Stimulated activated memory B cell treated with anti-CD40 and anti-IgM and Interleukin-4, amounts not matched to agents 10 μg/mL and 1 μg/mL and 100 μg/mL, for 72 hours (primary cell): ENCODE measurements at regions not wholly inside any gene's neighbourhood (a gene's known extent, or its start where the extent isn't known, plus 50 kb on each side); places are given as distances from the start of the nearest gene placed in this dataset.

Experiments used
- ATAC-seq: fragments of 150-1000 bp; cut with Tn5 transposase; 2 replicates; pipeline ENCODE4 v1.10.0; 2021
- H3K27ac Mint-ChIP-seq: one replicate; pipeline ENCODE4 v1.8.0; 2022; ENCODE audit warnings: mild to moderate bottlenecking, mixed read lengths
- H3K27me3 Mint-ChIP-seq: one replicate; pipeline ENCODE4 v1.8.0; 2022; ENCODE audit warnings: mixed read lengths
- H3K36me3 Mint-ChIP-seq: one replicate; pipeline ENCODE4 v1.8.0; 2022; ENCODE audit warnings: mixed read lengths
- H3K4me1 Mint-ChIP-seq: one replicate; pipeline ENCODE4 v1.8.0; 2022; ENCODE audit warnings: mixed read lengths
- H3K4me3 Mint-ChIP-seq: one replicate; pipeline ENCODE4 v1.8.0; 2022; ENCODE audit warnings: mild to moderate bottlenecking, moderate library complexity, mixed read lengths
- H3K9me3 Mint-ChIP-seq: one replicate; pipeline ENCODE4 v1.8.0; 2022; ENCODE audit warnings: mixed read lengths

DNA sequence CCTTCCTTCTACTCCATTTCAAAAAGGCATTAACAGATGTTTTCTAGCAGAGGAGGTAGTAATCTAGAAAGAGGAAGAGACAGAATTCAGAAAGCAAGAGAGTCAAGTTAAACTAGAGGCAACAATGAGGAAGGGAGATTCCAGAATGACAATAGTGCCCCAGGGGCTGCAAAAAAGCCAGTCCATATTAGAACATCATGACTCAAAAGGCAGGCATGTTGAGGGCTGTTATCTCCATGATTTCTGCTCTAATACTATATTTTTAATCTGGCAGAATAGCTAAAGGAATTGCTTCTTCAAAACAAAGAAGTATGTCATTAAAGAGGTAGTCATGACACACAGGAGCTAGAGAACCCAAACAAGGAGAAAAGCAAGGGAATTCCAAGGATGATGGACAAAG lies 599.6 kb downstream of the INHBA start:
- no peaks in the 10 kb centered on the region for H3K4me1 Mint-ChIP-seq
- H3K9me3 Mint-ChIP-seq: no peaks in the 10 kb centered on the region
- no peaks in the 10 kb centered on the region for H3K36me3 Mint-ChIP-seq
- H3K4me3 Mint-ChIP-seq: no peak overlapping the region
- no peaks in the 10 kb centered on the region for H3K27me3 Mint-ChIP-seq
- peak; percentile 63 for ATAC-seq
- H3K27ac Mint-ChIP-seq: no peak overlapping the region

DNA sequence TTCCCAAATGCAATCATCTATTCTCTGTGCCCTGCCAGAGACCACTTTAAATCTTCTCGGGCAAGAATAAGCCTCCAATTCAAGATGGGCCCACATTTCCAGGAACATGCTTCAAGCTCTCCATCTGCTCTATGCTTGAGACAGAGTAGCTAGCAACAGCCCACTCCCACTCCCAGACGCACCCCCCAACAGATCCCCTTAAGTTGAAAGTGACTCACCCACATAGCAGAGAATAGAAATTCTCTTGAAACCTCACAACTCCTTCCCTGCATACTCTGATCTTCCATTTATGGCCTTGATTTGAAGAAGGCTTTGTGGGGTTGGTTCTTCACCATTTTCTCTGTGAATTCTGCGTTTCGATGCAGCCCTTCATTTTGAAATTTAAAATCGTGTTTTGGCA lies 604.0 kb downstream of the INHBA start:
- H3K27me3 Mint-ChIP-seq: no peaks in the 10 kb centered on the region
- no peaks in the 10 kb centered on the region for H3K9me3 Mint-ChIP-seq
- H3K4me3 Mint-ChIP-seq: no peak overlapping the region
- H3K4me1 Mint-ChIP-seq: no peaks in the 10 kb centered on the region
- H3K27ac Mint-ChIP-seq: no peak overlapping the region
- no peak for ATAC-seq
- no peaks in the 10 kb centered on the region for H3K36me3 Mint-ChIP-seq

DNA sequence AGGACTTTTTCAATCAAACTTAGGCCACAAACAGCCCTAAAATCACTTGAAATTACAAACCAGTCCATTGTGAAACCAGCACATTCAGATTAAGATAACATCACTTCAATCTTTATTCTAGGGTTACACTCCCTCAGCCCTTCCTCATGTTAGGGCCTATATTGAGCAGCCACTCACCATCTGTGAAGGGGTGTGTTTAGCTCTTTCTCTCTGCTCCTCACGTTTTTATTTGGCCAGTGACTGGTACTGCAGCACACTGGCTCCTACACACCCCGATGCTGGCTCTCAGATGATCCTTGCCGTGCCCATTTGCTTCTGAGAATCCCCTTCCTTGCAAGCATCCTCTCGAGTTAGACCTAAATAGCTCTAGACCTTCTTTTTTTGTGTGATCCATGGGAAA lies 604.5 kb downstream of the INHBA start:
- Mint-ChIP-seq H3K27ac (no peak overlapping the region), H3K36me3 (no peaks in the 10 kb centered on the region), H3K4me3 (no peak overlapping the region), H3K27me3 (no peaks in the 10 kb centered on the region), H3K4me1 (no peaks in the 10 kb centered on the region), H3K9me3 (no peaks in the 10 kb centered on the region)
- no peak for ATAC-seq

DNA sequence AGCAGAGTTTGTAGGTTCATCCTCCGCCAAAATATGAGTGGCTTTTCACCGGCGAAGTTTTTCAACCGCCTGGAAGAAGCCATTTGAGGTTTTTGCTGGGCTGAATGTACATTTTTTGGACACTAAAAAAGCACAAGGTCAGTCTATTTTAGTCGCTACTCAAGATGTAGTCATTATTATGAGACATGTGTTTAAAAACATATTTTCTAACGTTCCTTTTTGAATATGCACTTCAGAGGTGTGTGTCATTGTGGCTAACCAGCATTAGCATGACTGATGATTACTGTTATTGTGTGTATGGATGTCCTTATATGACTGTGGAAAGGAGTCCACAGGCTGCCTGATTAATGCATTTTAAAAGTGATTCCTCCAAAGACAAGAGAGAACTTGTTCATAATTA lies 605.4 kb downstream of the INHBA start:
- Mint-ChIP-seq H3K27ac (no peak overlapping the region), H3K4me3 (no peak overlapping the region), H3K9me3 (no peaks in the 10 kb centered on the region), H3K4me1 (no peaks in the 10 kb centered on the region), H3K27me3 (no peaks in the 10 kb centered on the region), H3K36me3 (no peaks in the 10 kb centered on the region)
- ATAC-seq: no peak

DNA sequence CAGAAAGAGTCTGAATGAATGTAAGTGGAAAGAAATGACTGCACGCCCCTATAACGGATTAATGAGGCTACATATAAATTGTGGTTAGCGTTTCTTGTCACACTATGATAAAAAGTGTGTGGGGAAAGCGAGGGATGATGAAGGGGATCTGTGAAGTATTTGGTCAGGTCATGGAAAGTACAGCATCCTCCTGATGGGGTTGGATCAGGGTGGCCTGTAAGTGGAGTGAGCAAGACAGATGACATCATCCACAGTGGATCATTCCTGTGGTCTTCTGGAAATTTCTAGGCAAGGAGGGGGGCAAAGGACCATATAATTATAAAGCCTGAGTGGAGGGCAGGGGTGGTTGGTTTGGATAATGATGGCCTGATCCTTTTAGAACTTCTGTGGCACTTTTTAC lies 606.0 kb downstream of the INHBA start:
- no peaks in the 10 kb centered on the region for H3K9me3 Mint-ChIP-seq
- no peaks in the 10 kb centered on the region for H3K4me1 Mint-ChIP-seq
- no peak overlapping the region for H3K27ac Mint-ChIP-seq
- no peak overlapping the region for H3K4me3 Mint-ChIP-seq
- H3K36me3 Mint-ChIP-seq: no peaks in the 10 kb centered on the region
- no peaks in the 10 kb centered on the region for H3K27me3 Mint-ChIP-seq
- ATAC-seq: no peak

DNA sequence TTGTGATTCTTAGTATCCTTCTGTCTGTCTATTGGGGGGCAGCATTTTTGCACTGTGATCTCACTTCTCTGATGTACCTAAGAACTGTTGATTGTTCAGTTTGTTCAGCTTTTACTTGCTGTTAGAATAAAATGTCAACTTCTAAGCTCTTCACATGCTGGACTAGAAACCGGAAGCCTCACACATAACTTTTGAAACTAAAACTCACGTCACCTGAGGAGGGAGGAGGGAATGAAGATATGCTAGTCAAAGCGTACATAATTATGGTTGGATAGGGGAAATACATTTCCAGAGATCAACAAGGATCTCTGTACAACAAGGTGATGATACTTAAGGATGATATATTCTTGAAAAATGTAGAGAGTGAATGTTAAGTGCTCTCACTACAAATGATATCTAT lies 609.7 kb downstream of the INHBA start:
- H3K9me3 Mint-ChIP-seq: peaks cover 5% of the 10 kb centered on the region
- no peaks in the 10 kb centered on the region for H3K4me1 Mint-ChIP-seq
- no peaks in the 10 kb centered on the region for H3K36me3 Mint-ChIP-seq
- H3K27me3 Mint-ChIP-seq: no peaks in the 10 kb centered on the region
- H3K4me3 Mint-ChIP-seq: no peak overlapping the region
- ATAC-seq: no peak
- no peak overlapping the region for H3K27ac Mint-ChIP-seq

DNA sequence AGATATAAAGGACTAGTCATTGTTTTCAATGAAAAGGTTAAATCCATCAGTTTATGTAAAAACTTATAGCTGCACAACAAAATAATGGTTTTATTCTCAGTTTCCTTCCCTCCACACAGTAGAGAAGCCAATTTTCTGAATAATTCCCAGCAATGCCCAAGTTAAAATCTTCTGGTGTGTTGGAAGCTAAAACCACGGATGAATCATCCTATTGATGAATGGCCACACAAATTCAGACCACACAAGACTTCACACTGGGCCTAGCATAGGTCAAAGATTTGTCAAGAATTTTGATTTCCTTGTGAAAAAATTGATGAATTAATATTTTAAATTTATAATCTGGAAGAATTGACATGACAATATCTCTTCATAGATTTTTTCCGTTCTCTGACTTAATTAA lies 617.6 kb downstream of the INHBA start:
- Mint-ChIP-seq H3K4me1 (no peaks in the 10 kb centered on the region), H3K27ac (no peak overlapping the region), H3K27me3 (no peaks in the 10 kb centered on the region), H3K4me3 (no peak overlapping the region), H3K36me3 (no peaks in the 10 kb centered on the region), H3K9me3 (peaks cover 5% of the 10 kb centered on the region)
- no peak for ATAC-seq

DNA sequence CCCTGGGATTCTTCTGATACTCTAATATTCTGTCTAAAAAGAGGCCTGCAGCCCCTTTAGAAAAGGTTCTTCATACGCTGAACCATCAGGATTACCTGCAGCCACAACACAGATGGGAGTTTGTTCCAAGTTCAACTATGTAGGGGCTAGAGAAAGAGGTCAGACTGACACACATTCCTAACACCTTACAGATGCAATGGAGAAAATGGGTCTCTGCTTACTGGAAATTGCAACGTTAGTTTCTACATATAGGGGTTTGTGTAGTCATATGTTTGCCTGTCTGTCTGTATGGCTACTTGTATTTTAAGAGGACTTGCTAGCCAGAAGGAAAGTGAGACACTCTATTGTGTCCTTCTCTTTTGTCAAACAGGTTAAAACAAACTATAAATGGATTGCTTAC lies 618.5 kb downstream of the INHBA start:
- Mint-ChIP-seq H3K27me3 (no peaks in the 10 kb centered on the region), H3K4me1 (no peaks in the 10 kb centered on the region), H3K36me3 (no peaks in the 10 kb centered on the region), H3K9me3 (peaks cover 4% of the 10 kb centered on the region), H3K27ac (no peak overlapping the region), H3K4me3 (no peak overlapping the region)
- no peak for ATAC-seq

DNA sequence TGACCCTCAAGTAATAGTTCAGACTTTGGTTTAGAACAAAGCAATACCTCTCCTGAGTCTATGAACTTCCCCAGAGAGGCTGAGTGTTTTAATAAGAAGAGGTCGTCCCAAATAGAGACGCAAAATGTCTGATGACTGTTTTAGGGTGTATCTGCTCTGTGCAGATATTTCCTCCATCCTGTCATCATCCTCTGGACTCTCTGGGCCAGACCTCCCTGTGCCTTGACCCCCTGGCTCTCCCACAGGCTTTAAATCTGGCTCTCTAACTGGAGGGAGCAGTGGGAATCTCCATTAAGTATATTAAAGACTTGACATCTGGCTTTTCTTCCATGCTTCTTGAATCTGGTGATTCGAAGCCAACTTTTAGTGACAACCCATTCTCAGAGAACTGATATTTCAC lies 633.3 kb downstream of the INHBA start:
- Mint-ChIP-seq H3K4me3 (no peak overlapping the region), H3K4me1 (no peaks in the 10 kb centered on the region), H3K27ac (no peak overlapping the region), H3K27me3 (no peaks in the 10 kb centered on the region), H3K36me3 (no peaks in the 10 kb centered on the region), H3K9me3 (no peaks in the 10 kb centered on the region)
- no peak for ATAC-seq

DNA sequence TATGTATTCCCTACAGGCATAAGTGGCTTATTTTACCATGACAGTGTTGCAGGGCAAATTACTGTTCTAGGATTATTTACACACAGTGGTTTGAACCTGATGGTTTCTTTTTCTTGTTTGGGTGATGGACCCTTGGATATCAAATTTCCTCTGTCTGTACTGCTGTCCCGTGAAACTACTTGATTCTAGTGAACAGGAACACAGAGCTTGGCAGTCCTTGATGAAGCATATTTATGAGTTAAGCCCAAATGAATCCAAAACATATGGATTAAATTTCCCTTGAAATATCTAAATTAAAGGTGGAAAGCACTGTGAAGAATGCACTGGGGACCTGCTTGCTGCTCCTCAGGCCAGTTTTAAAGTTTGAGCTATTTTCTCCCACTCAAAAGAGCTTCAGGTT lies 635.3 kb downstream of the INHBA start:
- Mint-ChIP-seq H3K4me1 (no peaks in the 10 kb centered on the region), H3K36me3 (no peaks in the 10 kb centered on the region), H3K4me3 (no peak overlapping the region), H3K27ac (no peak overlapping the region), H3K9me3 (no peaks in the 10 kb centered on the region), H3K27me3 (no peaks in the 10 kb centered on the region)
- ATAC-seq: peak; percentile 34

DNA sequence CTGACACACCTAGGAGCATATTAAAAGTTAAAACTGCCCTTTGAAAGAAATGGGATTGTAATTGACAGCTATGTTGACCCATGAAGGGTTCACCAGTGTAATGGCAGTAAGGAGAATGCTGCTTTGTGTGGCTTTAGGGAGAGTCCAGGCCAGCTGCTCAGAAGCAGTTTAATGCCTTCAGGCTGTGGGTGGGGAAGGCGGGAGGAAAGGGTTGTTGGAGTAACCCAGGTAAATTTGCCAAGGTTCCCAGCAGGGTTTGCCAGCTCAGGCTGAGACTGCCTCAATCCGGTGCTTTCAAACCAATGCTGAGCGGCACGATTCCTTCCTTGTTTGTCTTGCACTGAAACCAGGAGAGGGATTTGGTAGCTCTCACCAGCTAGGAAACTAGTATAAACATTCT lies 637.2 kb downstream of the INHBA start:
- H3K27ac Mint-ChIP-seq: no peak overlapping the region
- no peaks in the 10 kb centered on the region for H3K36me3 Mint-ChIP-seq
- no peaks in the 10 kb centered on the region for H3K27me3 Mint-ChIP-seq
- H3K4me3 Mint-ChIP-seq: no peak overlapping the region
- H3K9me3 Mint-ChIP-seq: no peaks in the 10 kb centered on the region
- H3K4me1 Mint-ChIP-seq: no peaks in the 10 kb centered on the region
- ATAC-seq: no peak

DNA sequence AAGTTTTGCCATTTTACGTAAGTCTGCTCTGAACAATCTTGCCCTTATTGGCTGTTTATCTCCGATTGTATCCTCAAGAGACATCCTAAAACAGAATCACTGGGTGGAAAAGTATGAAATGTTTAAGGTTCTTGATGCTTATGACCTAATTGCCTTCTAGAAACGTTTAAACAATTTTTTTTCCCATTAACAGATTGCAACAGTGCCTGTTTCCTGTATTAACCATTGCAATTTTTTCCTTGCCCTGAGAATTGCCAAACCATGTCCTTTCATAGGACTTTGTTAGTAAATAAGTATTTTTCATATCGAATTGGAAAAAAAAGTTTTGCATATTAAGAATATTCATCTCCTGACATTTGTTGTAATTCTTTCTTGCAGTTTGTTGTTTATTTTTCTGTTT lies 639.8 kb downstream of the INHBA start:
- no peaks in the 10 kb centered on the region for H3K36me3 Mint-ChIP-seq
- peaks cover 2% of the 10 kb centered on the region for H3K9me3 Mint-ChIP-seq
- ATAC-seq: no peak
- no peaks in the 10 kb centered on the region for H3K27me3 Mint-ChIP-seq
- no peaks in the 10 kb centered on the region for H3K4me1 Mint-ChIP-seq
- H3K27ac Mint-ChIP-seq: no peak overlapping the region
- no peak overlapping the region for H3K4me3 Mint-ChIP-seq

DNA sequence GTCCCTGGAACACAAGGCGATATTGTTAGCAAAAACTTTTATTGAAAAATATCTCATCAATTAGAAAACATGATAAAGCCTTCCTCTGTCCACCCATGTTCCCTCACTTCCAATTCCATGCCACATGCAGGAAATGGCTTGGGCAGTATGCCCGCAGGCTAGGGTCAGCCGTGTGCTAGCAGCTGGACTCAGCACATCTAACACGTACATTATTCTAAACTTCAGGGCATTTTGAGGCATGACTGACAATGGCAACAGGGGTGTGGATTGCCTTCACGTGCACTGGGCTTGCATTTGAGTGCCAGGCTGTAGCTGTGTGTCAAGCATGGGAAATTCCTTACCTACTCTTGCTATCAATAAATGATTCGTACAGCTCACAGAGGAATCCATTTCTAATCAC lies 642.1 kb downstream of the INHBA start:
- H3K9me3 Mint-ChIP-seq: peaks cover 7% of the 10 kb centered on the region
- H3K4me1 Mint-ChIP-seq: no peaks in the 10 kb centered on the region
- H3K27ac Mint-ChIP-seq: no peak overlapping the region
- H3K36me3 Mint-ChIP-seq: no peaks in the 10 kb centered on the region
- no peak overlapping the region for H3K4me3 Mint-ChIP-seq
- peak; percentile 14 for ATAC-seq
- no peaks in the 10 kb centered on the region for H3K27me3 Mint-ChIP-seq

DNA sequence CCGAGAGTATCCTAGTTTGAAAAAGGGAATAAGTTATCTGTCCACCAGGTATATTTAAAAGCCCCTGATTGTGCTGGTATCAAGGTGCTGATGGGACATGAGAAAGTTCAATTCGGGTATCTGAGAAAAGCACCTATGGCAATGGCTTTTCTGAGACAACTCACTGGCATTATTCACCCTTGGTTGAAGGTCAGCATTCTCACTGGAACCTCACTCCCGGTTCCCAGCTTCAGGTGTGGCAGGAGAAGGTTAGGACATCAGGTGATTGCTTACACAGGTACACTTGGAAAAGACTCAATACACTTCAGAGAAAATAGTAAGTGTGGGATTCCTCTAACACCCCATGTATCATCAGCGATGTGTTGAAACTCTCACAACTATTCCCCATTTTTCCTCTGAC lies 643.1 kb downstream of the INHBA start:
- no peak overlapping the region for H3K4me3 Mint-ChIP-seq
- H3K9me3 Mint-ChIP-seq: peaks cover 7% of the 10 kb centered on the region
- no peaks in the 10 kb centered on the region for H3K36me3 Mint-ChIP-seq
- no peak overlapping the region for H3K27ac Mint-ChIP-seq
- ATAC-seq: no peak
- no peaks in the 10 kb centered on the region for H3K4me1 Mint-ChIP-seq
- no peaks in the 10 kb centered on the region for H3K27me3 Mint-ChIP-seq

DNA sequence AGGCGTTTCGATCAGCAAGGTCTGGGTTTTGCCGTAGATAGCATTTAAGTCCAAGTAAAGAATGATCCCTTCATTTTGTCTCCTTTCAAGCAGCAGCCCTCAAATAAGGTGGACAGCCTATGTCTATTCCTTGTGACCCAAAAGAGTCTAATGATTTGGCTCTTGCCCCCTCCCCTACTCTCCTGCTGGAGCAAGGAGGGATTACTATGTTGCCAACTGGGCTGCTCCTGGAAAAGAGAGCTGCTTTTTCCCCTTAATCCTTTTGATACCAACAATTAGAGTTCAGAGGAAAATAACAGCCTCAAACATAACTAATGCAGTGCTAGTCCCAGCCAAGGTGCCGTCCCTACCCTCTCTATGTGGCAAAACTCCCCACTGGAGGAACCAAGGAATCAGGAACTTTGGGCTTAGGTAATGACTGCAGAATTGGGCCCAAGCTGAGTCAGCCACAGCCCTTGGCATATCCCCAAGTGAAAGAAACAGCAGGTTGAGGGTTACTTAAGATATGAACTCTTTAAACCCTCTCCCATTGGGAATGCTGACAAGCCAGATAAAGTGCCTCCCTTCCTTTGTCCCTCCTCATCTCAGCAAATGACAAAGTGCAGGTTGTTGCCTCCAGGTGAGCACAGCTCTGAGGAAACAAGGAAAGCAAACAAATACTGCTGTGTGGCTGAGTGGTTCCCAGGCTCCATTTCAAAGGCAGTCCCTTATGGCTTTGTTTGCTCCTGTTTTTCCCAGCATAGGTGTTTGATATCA lies 643.7 kb downstream of the INHBA start:
- no peaks in the 10 kb centered on the region for H3K36me3 Mint-ChIP-seq
- no peak overlapping the region for H3K27ac Mint-ChIP-seq
- no peak overlapping the region for H3K4me3 Mint-ChIP-seq
- H3K9me3 Mint-ChIP-seq: peaks cover 7% of the 10 kb centered on the region
- H3K4me1 Mint-ChIP-seq: no peaks in the 10 kb centered on the region
- no peaks in the 10 kb centered on the region for H3K27me3 Mint-ChIP-seq
- no peak for ATAC-seq

DNA sequence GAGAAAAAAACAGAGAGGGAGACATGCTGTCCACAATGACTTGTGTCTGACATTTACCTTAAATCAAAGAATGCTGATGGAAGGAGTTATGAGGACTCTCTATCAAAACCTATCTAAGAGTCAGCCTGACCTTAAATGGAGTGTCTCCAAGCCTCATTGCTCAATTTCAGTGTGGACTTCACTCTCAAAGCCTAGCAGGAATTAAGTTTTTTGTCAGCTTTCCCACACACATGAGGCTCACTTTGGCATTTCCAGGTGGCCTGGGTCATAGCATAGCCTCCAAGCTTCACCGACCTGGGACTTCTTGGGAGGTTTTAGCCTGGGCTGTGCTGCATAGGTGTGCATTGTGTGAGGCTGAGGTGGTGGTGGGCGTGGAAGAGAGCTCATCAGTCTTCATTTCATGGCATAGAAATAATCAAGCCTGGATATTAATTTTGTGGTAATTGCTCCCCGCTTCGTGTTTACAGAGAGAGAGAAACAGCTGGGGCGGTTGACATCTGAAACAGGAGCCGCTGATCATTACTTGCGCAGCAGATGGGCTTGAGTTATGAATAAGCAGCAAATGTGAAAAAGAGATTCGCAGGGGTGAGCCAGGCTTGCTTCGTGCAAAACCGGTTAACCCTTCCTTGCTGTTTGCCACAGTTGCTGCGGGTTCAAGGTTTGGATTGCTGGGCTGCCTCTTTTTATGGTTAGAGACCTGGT lies 647.8 kb downstream of the INHBA start:
- Mint-ChIP-seq H3K36me3 (no peaks in the 10 kb centered on the region), H3K9me3 (peaks cover 7% of the 10 kb centered on the region), H3K27ac (no peak overlapping the region), H3K4me3 (no peak overlapping the region), H3K27me3 (no peaks in the 10 kb centered on the region), H3K4me1 (no peaks in the 10 kb centered on the region)
- no peak for ATAC-seq
